ENCODE measurements at regions not wholly inside any gene's neighbourhood (a gene's known extent, or its start where the extent isn't known, plus 50 kb on each side); places are given as distances from the start of the nearest gene placed in this dataset.

DNA sequence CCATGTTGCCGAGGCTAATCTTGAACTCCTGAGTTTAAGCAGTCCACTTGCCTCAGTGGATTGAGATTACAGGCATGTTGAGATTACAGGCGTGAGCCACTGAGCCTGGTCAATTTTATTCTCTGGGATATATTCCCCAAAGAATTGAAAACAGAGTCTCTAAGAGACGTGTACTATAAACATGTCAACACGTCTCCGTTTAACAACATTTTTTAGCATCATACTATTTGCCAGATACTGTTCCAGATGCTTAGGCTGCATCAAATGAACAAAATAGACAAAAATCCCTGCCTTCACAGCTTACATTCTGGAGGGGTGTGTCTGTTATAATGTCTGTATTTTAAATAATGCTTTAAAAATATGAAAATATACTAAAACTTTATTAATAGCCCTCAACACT lies 54.1 kb upstream of the PRKG1 start:
- intact Hi-C loops (cut with micrococcal nuclease) = no loop called here
- Histone ChIP-seq H3K9me3 (ENCODE audit: low read length) (no peaks in the 10 kb centered on the region), H3K36me3 (ENCODE audit: low read depth, low read length) (no peaks in the 10 kb centered on the region), H3K79me2 (ENCODE audit: low read length) (no peaks in the 10 kb centered on the region), H3K4me3 (ENCODE audit: low read length) (no peak overlapping the region), H3F3A (ENCODE audit: low read length, unreplicated experiment) (no peaks in the 10 kb centered on the region), H2AFZ (ENCODE audit: low read length) (no peak overlapping the region), H4K20me1 (ENCODE audit: low read length) (no peaks in the 10 kb centered on the region), H3K27ac (ENCODE audit: low read length) (no peak overlapping the region), H3K9ac (ENCODE audit: low read length) (no peak overlapping the region), H3K27me3 (ENCODE audit: low read length) (peaks cover 35% of the 10 kb centered on the region; the same call in 1 of the 2 replicates), H3K4me1 (ENCODE audit: insufficient read depth, low read length) (no peaks in the 10 kb centered on the region), H3K9me2 (replicated peaks; ENCODE audit: low read length) (no peaks in the 10 kb centered on the region), H3K4me2 (ENCODE audit: low read length) (no peak overlapping the region)
- CTCF ChIA-PET = no interaction called here
- DNase-seq (no peak), ATAC-seq (no peak)
- POLR2A ChIA-PET (ENCODE audit: unreplicated experiment) = interaction anchor here (0.7 kb wide), 1 partner anchor 8 kb away, joined by 3 read pairs; no protein-coding TSS in a partner anchor
- no TSS peak for BruUV-seq (replicated peaks)
- TF ChIP-seq EZH2phosphoT487 (IDR thresholded peaks at IDR 0.05; ENCODE audit: borderline replicate concordance, low read length) = no peak
- TF ChIP-seq EZH2 (IDR thresholded peaks at IDR 0.05; ENCODE audit: low read length, unreplicated experiment) = no peak
- TF ChIP-seq CTCF (conservative IDR thresholded peaks at IDR 0.05; ENCODE audit: low read depth, low read length) = no peak

DNA sequence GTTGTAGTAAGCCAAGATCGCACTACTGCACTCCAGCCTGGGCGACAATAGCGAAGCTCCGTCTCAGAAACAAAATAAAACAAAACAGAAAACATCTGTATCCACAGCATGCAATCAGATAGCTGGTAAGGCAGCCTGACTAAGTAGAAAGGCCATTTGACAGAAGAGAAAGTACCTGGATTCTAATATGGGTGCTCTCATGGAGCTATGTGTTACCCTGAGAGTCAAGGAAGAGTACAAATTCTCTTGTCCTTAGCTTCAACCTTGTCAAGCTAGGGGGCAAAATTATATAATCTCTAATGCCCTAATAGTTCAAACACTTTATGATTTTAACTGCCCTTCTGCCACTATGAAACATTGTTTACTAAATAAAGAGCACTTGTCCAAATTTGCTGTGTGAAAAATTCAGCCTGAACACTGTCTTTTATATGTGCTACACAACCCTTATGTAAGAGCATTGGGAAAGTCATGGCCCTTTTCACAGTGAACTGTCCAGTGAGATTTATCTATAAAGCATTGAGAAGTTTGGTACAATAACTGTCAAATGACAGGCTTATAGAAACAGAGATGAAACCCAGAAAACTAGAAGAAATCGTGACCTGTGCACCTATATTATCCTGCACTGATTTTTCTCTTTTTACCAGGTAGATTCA lies 51.2 kb upstream of the PRKG1 start:
- ChIA-PET CTCF (interaction anchor here (0.6 kb wide), 1 partner anchor 758 kb away, joined by 3 read pairs; no protein-coding TSS in a partner anchor), POLR2A (ENCODE audit: unreplicated experiment) (interaction anchor here (0.6 kb wide), 1 partner anchor 886 kb away, joined by 3 read pairs; no protein-coding TSS in a partner anchor)
- Histone ChIP-seq H3K9me2 (replicated peaks; ENCODE audit: low read length) (no peaks in the 10 kb centered on the region), H3K36me3 (ENCODE audit: low read depth, low read length) (no peaks in the 10 kb centered on the region), H2AFZ (ENCODE audit: low read length) (no peak overlapping the region), H3K4me1 (ENCODE audit: insufficient read depth, low read length) (no peaks in the 10 kb centered on the region), H4K20me1 (ENCODE audit: low read length) (no peaks in the 10 kb centered on the region), H3K9me3 (ENCODE audit: low read length) (no peaks in the 10 kb centered on the region), H3K9ac (ENCODE audit: low read length) (no peak overlapping the region), H3K79me2 (ENCODE audit: low read length) (no peaks in the 10 kb centered on the region), H3K27ac (ENCODE audit: low read length) (no peak overlapping the region), H3K27me3 (ENCODE audit: low read length) (peaks cover 35% of the 10 kb centered on the region; the same call in 1 of the 2 replicates), H3F3A (ENCODE audit: low read length, unreplicated experiment) (no peaks in the 10 kb centered on the region), H3K4me3 (ENCODE audit: low read length) (no peak overlapping the region), H3K4me2 (ENCODE audit: low read length) (no peak overlapping the region)
- ATAC-seq (no peak), DNase-seq (no peak)
- BruUV-seq (replicated peaks) = no TSS peak
- TF ChIP-seq EZH2phosphoT487 (IDR thresholded peaks at IDR 0.05; ENCODE audit: borderline replicate concordance, low read length) = no peak
- TF ChIP-seq CTCF (conservative IDR thresholded peaks at IDR 0.05; ENCODE audit: low read depth, low read length) = no peak
- TF ChIP-seq EZH2 (IDR thresholded peaks at IDR 0.05; ENCODE audit: low read length, unreplicated experiment) = no peak
- intact Hi-C loops (cut with micrococcal nuclease) = no loop called here

DNA sequence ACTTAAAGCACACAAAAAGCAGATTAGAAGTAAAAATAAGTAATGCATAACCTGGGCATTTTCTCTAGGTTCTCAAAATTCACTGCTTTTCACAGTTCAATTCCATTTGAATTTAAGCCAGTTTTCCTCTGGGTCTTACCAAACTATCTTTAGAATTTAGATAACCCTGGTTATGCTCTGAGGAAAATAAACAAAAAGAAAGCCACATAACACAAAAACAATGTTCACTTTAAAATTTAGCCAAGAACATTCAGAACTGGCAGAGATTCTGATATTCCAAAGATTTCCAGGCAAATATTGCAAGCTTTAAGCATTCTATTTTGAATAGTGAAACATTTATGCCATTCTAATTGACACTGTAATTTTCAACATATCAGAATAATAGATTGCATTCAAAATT lies 50.7 kb upstream of the PRKG1 start:
- H3K9me3 ChIP-seq (ENCODE audit: low read length) = no peaks in the 10 kb centered on the region
- no peaks in the 10 kb centered on the region for H3K9me2 ChIP-seq (replicated peaks; ENCODE audit: low read length)
- H3K27ac ChIP-seq (ENCODE audit: low read length) = no peak overlapping the region
- no peak overlapping the region for H3K4me3 ChIP-seq (ENCODE audit: low read length)
- H2AFZ ChIP-seq (ENCODE audit: low read length) = no peak overlapping the region
- H3K9ac ChIP-seq (ENCODE audit: low read length) = no peak overlapping the region
- H3K79me2 ChIP-seq (ENCODE audit: low read length) = no peaks in the 10 kb centered on the region
- H3K4me1 ChIP-seq (ENCODE audit: insufficient read depth, low read length) = no peaks in the 10 kb centered on the region
- H3K36me3 ChIP-seq (ENCODE audit: low read depth, low read length) = no peaks in the 10 kb centered on the region
- DNase-seq (no peak), ATAC-seq (no peak)
- H4K20me1 ChIP-seq (ENCODE audit: low read length) = no peaks in the 10 kb centered on the region
- CTCF ChIA-PET = interaction anchor here (0.6 kb wide), 1 partner anchor 759 kb away, joined by 3 read pairs; no protein-coding TSS in a partner anchor
- POLR2A ChIA-PET (ENCODE audit: unreplicated experiment) = no interaction called here
- H3K27me3 ChIP-seq (ENCODE audit: low read length) = peaks cover 35% of the 10 kb centered on the region; the same call in 1 of the 2 replicates
- intact Hi-C loops (cut with micrococcal nuclease) = no loop called here
- TF ChIP-seq CTCF (conservative IDR thresholded peaks at IDR 0.05; ENCODE audit: low read depth, low read length) (no peak), EZH2phosphoT487 (IDR thresholded peaks at IDR 0.05; ENCODE audit: borderline replicate concordance, low read length) (no peak), EZH2 (IDR thresholded peaks at IDR 0.05; ENCODE audit: low read length, unreplicated experiment) (no peak)
- no peak overlapping the region for H3K4me2 ChIP-seq (ENCODE audit: low read length)
- no TSS peak for BruUV-seq (replicated peaks)
- no peaks in the 10 kb centered on the region for H3F3A ChIP-seq (ENCODE audit: low read length, unreplicated experiment)

Measured in PC-3 (cell line).